ENCODE measurements at regions not wholly inside any gene's neighbourhood (a gene's known extent, or its start where the extent isn't known, plus 50 kb on each side); places are given as distances from the start of the nearest gene placed in this dataset.

GRCh38 chr2:76640905-76641304 lies 881.3 kb downstream of the LRRTM4 start:
- H3F3A ChIP-seq (replicated peaks; ENCODE audit: insufficient read depth), result no peaks in the 10 kb centered on the region
- no peaks in the 10 kb centered on the region for H3K9me2 ChIP-seq
- no peaks in the 10 kb centered on the region for H3K4me1 ChIP-seq (ENCODE audit: control insufficient read depth in 1 of 2, insufficient read depth in 2 of 2, low read depth in 1 of 2, low read length in 1 of 2)
- H3K9me3 ChIP-seq, result no peaks in the 10 kb centered on the region
- 16% methylated on average over 1 of the region's 1 CpG for whole genome bisulfite sequencing (ENCODE audit: low lambda C conversion rate)
- TF ChIP-seq EP300 (IDR thresholded peaks at IDR 0.05; ENCODE audit: borderline replicate concordance in 1 of 2, low read depth in 1 of 2, low read length in 1 of 2) (no peak), FOXJ3 (CRISPR knock-in tag; IDR thresholded peaks at IDR 0.05) (no peak), RCOR1 (IDR thresholded peaks at IDR 0.05; ENCODE audit: low read length) (no peak), MXI1 (IDR thresholded peaks at IDR 0.05; ENCODE audit: low read depth, low read length) (no peak), NRF1 (IDR thresholded peaks at IDR 0.05; ENCODE audit: low read depth, low read length) (no peak), POLR2AphosphoS5 (IDR thresholded peaks at IDR 0.05; ENCODE audit: low read depth, low read length) (no peak), JUND (IDR thresholded peaks at IDR 0.05) (no peak), YY1 (IDR thresholded peaks at IDR 0.05; ENCODE audit: low read depth) (no peak), EZH2phosphoT487 (IDR thresholded peaks at IDR 0.05; ENCODE audit: borderline replicate concordance, low read depth) (no peak), CTCF (IDR thresholded peaks at IDR 0.05) (no peak), PBX3 (IDR thresholded peaks at IDR 0.05) (no peak), GATA2 (CRISPR knock-in tag; IDR thresholded peaks at IDR 0.05) (no peak), RFX5 (IDR thresholded peaks at IDR 0.05; ENCODE audit: low read length) (no peak), USF2 (IDR thresholded peaks at IDR 0.05; ENCODE audit: borderline replicate concordance, low read depth, low read length) (no peak), CHD2 (IDR thresholded peaks at IDR 0.05; ENCODE audit: low read length, partially characterized antibody) (no peak)
- TF ChIP-seq, protein P1, sequence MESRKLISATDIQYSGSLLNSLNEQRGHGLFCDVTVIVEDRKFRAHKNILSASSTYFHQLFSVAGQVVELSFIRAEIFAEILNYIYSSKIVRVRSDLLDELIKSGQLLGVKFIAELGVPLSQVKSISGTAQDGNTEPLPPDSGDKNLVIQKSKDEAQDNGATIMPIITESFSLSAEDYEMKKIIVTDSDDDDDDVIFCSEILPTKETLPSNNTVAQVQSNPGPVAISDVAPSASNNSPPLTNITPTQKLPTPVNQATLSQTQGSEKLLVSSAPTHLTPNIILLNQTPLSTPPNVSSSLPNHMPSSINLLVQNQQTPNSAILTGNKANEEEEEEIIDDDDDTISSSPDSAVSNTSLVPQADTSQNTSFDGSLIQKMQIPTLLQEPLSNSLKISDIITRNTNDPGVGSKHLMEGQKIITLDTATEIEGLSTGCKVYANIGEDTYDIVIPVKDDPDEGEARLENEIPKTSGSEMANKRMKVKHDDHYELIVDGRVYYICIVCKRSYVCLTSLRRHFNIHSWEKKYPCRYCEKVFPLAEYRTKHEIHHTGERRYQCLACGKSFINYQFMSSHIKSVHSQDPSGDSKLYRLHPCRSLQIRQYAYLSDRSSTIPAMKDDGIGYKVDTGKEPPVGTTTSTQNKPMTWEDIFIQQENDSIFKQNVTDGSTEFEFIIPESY (IDR thresholded peaks at IDR 0.05; ENCODE audit: borderline replicate concordance, low read depth), result no peak
- TF ChIP-seq, protein P2, sequence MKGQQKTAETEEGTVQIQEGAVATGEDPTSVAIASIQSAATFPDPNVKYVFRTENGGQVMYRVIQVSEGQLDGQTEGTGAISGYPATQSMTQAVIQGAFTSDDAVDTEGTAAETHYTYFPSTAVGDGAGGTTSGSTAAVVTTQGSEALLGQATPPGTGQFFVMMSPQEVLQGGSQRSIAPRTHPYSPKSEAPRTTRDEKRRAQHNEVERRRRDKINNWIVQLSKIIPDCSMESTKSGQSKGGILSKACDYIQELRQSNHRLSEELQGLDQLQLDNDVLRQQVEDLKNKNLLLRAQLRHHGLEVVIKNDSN (IDR thresholded peaks at IDR 0.05; ENCODE audit: borderline replicate concordance, low read depth), result no peak
- no peaks in the 10 kb centered on the region for H3K36me3 ChIP-seq (replicated peaks in 1 of 2; ENCODE audit: control insufficient read depth in 1 of 2, insufficient read depth in 2 of 2, low read length in 1 of 2)
- H3K4me3 ChIP-seq (ENCODE audit: low read depth in 2 of 2, low read length in 1 of 2), result no peak overlapping the region
- no peak overlapping the region for H3K4me2 ChIP-seq
- no peak for DNase-seq
- H3K9ac ChIP-seq, result no peak overlapping the region
- H3K27ac ChIP-seq (ENCODE audit: low read depth in 2 of 2, low read length in 1 of 2), result no peak overlapping the region
- H2AFZ ChIP-seq (ENCODE audit: low read depth), result no peak overlapping the region
- no peaks in the 10 kb centered on the region for H3K27me3 ChIP-seq (ENCODE audit: insufficient read depth)
- H3K79me2 ChIP-seq (ENCODE audit: insufficient read depth), result no peaks in the 10 kb centered on the region
- ChIA-PET CTCF (no interaction called here), POLR2A (no interaction called here)
- no peaks in the 10 kb centered on the region for H4K20me1 ChIP-seq (ENCODE audit: insufficient read depth)
